Kidney tubule cell (primary cell): ENCODE measurements at regions not wholly inside any gene's neighbourhood (a gene's known extent, or its start where the extent isn't known, plus 50 kb on each side); places are given as distances from the start of the nearest gene placed in this dataset.

Source experiments
- DNase-seq: peaks from one replicate; pipeline ENCODE4 v3.0.0-alpha.2; 2018; ENCODE audit warnings: low spot score

GRCh38 chr16:9469512-9469911 is 378.1 kb downstream of the HAPSTR1 start:
- peak; percentile 98 for DNase-seq

GRCh38 chr16:9476744-9477143 is 385.3 kb downstream of the HAPSTR1 start:
- no peak for DNase-seq

GRCh38 chr16:9479008-9479407 is 387.6 kb downstream of the HAPSTR1 start:
- no peak for DNase-seq

- DNase-seq: no peak
Observed at GRCh38 chr16:9480503-9480902, 389.1 kb downstream of the HAPSTR1 start.

- DNase-seq: no peak
Observed at GRCh38 chr16:9481747-9482730, 390.6 kb downstream of the HAPSTR1 start.

GRCh38 chr16:9484426-9484825 is 393.0 kb downstream of the HAPSTR1 start:
- DNase-seq: peak; percentile 72

- peak; percentile 46 for DNase-seq
Observed at GRCh38 chr16:9484881-9485280, 393.4 kb downstream of the HAPSTR1 start.

GRCh38 chr16:9489835-9490467 is 398.5 kb downstream of the HAPSTR1 start:
- DNase-seq: peak; percentile 6

- no peak for DNase-seq
Observed at GRCh38 chr16:9495824-9496223, 404.4 kb downstream of the HAPSTR1 start.

- DNase-seq: no peak
Observed at GRCh38 chr16:9497750-9498149, 406.3 kb downstream of the HAPSTR1 start.

GRCh38 chr16:9499941-9500593 is 408.6 kb downstream of the HAPSTR1 start:
- no peak for DNase-seq

GRCh38 chr16:9500872-9501271 is 409.4 kb downstream of the HAPSTR1 start:
- no peak for DNase-seq

GRCh38 chr16:9503251-9503984 is 412.0 kb downstream of the HAPSTR1 start:
- DNase-seq: no peak

- no peak for DNase-seq
Observed at GRCh38 chr16:9508328-9508936, 417.0 kb downstream of the HAPSTR1 start.

- DNase-seq: peak; percentile 2
Observed at GRCh38 chr16:9509663-9510062, 418.2 kb downstream of the HAPSTR1 start.

GRCh38 chr16:9511389-9511788 is 419.9 kb downstream of the HAPSTR1 start:
- no peak for DNase-seq

GRCh38 chr16:9516444-9516843 is 425.0 kb downstream of the HAPSTR1 start:
- DNase-seq: no peak

GRCh38 chr16:9518051-9518450 is 426.6 kb downstream of the HAPSTR1 start:
- no peak for DNase-seq

- DNase-seq: no peak
Observed at GRCh38 chr16:9518581-9518980, 427.1 kb downstream of the HAPSTR1 start.

- peak; percentile 21 for DNase-seq
Observed at GRCh38 chr16:9521749-9522370, 430.4 kb downstream of the HAPSTR1 start.

GRCh38 chr16:9522614-9523013 is 431.2 kb downstream of the HAPSTR1 start:
- no peak for DNase-seq
